GM12872 (cell line): ENCODE measurements at regions not wholly inside any gene's neighbourhood (a gene's known extent, or its start where the extent isn't known, plus 50 kb on each side); places are given as distances from the start of the nearest gene placed in this dataset.

Experiments
- CTCF ChIP-seq: IDR thresholded peaks from 3 replicates; pipeline ENCODE4 v1.5.1; 2011; ENCODE audit warnings: low read depth, mild to moderate bottlenecking, low read length, moderate library complexity; ENCODE audit not compliant: insufficient read depth

- no peak for TF ChIP-seq CTCF
These were observed 1068.9 kb upstream of the RAG2 start for GRCh38 chr11:37666960-37667359.

DNA sequence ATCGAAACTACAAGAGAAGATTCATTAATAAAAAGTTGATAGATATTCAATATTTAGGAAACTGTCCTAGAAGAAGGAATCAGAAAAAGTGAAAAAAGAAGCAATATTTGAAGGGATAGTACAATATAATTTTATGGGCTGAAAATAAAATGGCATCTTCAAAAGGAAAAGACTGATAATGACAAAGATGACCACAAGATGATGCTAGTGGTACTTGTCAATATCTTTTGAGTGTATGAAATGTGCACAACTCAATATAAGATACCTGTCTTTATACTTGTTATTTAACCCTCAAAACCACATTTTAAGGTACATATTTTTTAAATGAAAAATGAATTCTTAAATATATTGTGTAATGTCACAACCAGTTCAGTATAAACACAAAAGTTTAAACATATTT is 1059.6 kb upstream of the RAG2 start:
- TF ChIP-seq CTCF: no peak

- TF ChIP-seq CTCF: no peak
These were observed 1049.7 kb upstream of the RAG2 start for GRCh38 chr11:37647767-37648166.

- TF ChIP-seq CTCF: no peak
These were observed 1045.9 kb upstream of the RAG2 start for GRCh38 chr11:37643968-37644367.

DNA sequence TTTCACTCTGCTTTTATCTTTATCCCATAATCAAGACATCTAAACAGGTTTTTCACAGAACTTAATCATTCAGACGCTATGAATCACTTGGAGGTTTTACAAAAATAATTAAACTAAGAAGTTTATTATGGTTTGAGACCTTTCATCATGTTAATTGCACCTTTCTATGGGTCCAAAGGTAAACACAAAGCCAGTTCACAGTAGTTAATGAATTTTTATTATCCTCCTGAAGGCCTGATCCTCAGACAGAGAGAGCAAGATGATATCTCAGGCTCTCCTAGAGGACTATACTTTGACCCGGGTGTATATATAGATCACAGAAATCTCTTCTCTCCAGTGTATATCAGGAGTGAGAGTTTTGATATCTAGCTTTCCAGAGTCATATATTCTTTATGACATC is 1044.3 kb upstream of the RAG2 start:
- no peak for TF ChIP-seq CTCF

GRCh38 chr11:37632748-37633147 is 1034.7 kb upstream of the RAG2 start:
- TF ChIP-seq CTCF: no peak

GRCh38 chr11:37630866-37631265 is 1032.8 kb upstream of the RAG2 start:
- no peak for TF ChIP-seq CTCF

DNA sequence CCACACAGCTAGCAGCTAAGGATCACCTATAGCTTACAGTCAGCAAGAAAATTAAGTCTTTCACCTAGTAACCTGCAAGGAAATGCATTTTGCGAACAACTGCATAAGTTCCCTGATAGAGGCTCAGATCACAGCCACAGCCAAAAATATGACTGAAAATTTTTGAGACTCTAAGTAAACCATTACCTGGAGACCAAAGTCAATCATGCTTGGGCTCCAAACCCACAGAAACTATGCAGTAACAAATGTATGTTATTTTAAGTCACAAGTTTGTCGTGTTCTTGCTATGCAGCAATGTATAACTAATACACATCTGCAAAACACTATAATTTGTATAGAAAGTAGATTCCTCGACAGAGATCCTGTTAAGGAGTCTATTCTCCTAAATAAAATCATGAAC is 1025.7 kb upstream of the RAG2 start:
- TF ChIP-seq CTCF: no peak
